HG03039 (cell line): ENCODE measurements at regions not wholly inside any gene's neighbourhood (a gene's known extent, or its start where the extent isn't known, plus 50 kb on each side); places are given as distances from the start of the nearest gene placed in this dataset.

Source experiments
- ATAC-seq: cut with Tn5 transposase; IDR thresholded peaks from one replicate; pipeline ENCODE4 v1.9.1; 2021; ENCODE audit warnings: mild to moderate bottlenecking, moderate library complexity; ENCODE audit not compliant: unreplicated experiment

- ATAC-seq, result no peak
These were observed 54.8 kb upstream of the DLG1 start for GRCh38 chr3:197353001-197353866.

GRCh38 chr3:197352382-197352781 lies 54.0 kb upstream of the DLG1 start:
- ATAC-seq, result no peak

GRCh38 chr3:197350446-197350845 lies 52.0 kb upstream of the DLG1 start:
- no peak for ATAC-seq

DNA sequence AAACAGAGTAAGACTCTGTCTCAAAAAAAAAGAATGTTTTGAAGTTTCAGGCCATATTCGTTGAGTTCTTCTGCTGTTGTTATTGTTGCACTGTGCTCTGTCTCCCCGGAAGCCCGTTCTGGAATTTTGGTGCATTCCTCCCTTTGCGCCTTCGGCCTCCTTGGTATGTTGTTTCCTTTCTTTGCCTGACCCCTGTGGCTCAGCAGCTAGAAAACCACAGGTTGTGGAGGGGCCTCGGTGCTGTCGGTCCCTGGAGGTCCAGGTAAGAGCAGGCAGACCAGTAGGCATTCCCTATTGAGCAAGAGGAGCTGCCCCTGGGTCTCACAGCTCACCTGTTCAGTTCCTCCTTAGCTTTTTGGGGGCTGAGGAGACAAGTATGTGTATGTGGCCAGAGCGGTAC lies 51.0 kb upstream of the DLG1 start:
- no peak for ATAC-seq
